Peyer's patch (tissue), 4 donors: ENCODE measurements at regions not wholly inside any gene's neighbourhood (a gene's known extent, or its start where the extent isn't known, plus 50 kb on each side); places are given as distances from the start of the nearest gene placed in this dataset.

Experiments
- DNase-seq, 3 donors: peaks; one replicate each; pipeline ENCODE4 v3.0.0-alpha.2; 2017 to 2019
- H3K27ac ChIP-seq, 4 donors: fragments of 200-600 bp; sonication (generic); one replicate each; pipeline ENCODE4 v1.5.1; 2016 to 2019
- H3K27me3 ChIP-seq, 2 donors: fragments of 200-600 bp; sonication (generic); one replicate each; pipeline ENCODE4 v1.5.1; 2019
- H3K36me3 ChIP-seq, 3 donors: fragments of 200-600 bp; sonication (generic); one replicate each; pipeline ENCODE4 v1.5.1; 2016 to 2019
- H3K4me1 ChIP-seq, 4 donors: fragments of 200-600 bp; sonication (generic); one replicate each; pipeline ENCODE4 v1.5.1; 2016 to 2019
- H3K4me3 ChIP-seq, 4 donors: fragments of 200-600 bp; sonication (generic); 1 replicate in 3 of 4; 2 replicates in 1 of 4; pipeline ENCODE4 v1.5.1; 2016 to 2019; ENCODE audit warnings: mild to moderate bottlenecking in 1 of 4
- H3K9me3 ChIP-seq, 4 donors: fragments of 200-600 bp; sonication (generic); one replicate each; pipeline ENCODE4 v1.5.1; 2016 to 2019; ENCODE audit warnings: mild to moderate bottlenecking in 1 of 4
- CTCF ChIP-seq, 6 experiments: fragments of 450-650 bp in 4 of 6; fragments of 200-600 bp in 2 of 6; sonication (generic) in 1 of 6; IDR thresholded peaks; one replicate each; pipeline ENCODE4 v1.5.1; 2017 to 2019; ENCODE audit warnings: antibody characterized with exemption in 6 of 6, mild to moderate bottlenecking in 3 of 6, moderate library complexity in 1 of 6
- POLR2A ChIP-seq, 2 donors: fragments of 450-650 bp; IDR thresholded peaks; one replicate each; pipeline ENCODE4 v1.5.1; 2017; ENCODE audit warnings: antibody characterized with exemption in 2 of 2, mild to moderate bottlenecking in 2 of 2, moderate library complexity in 2 of 2

DNA sequence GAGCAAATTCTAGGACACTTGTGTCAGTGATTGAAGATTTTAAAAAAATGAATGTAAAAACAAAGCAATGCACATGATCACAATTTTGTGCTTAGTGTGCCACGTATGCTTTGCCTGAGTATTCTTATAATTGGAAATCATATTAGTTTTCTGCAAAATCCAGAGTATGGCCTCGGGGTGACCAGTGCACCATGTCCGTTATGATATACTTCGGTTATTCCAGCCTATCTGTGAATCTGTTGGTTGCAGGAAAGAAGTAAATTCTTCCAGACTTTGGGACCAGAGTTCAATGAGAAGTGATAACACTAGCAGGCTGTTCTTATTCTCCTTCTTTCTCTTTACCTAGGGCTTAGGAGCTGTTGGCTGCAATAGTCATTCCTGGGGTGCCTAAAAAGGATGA is 152.0 kb upstream of the TMC3 start:
- Histone ChIP-seq H3K27ac (no peak overlapping the region), H3K4me1 (no peaks in the 10 kb centered on the region), H3K27me3 (no peaks in the 10 kb centered on the region), H3K9me3 (no peaks in the 10 kb centered on the region), H3K4me3 (no peak overlapping the region), H3K36me3 (no peaks in the 10 kb centered on the region)
- no peak for DNase-seq
- TF ChIP-seq CTCF (IDR thresholded peaks at IDR 0.05) (no peak), POLR2A (IDR thresholded peaks at IDR 0.05) (no peak)

- Histone ChIP-seq H3K27me3 (no peaks in the 10 kb centered on the region), H3K4me1 (no peaks in the 10 kb centered on the region), H3K36me3 (no peaks in the 10 kb centered on the region), H3K9me3 (no peaks in the 10 kb centered on the region), H3K27ac (no peak overlapping the region), H3K4me3 (no peak overlapping the region)
- DNase-seq: no peak
- TF ChIP-seq POLR2A (IDR thresholded peaks at IDR 0.05) (no peak), CTCF (IDR thresholded peaks at IDR 0.05) (no peak)
Measured at GRCh38 chr15:81524496-81524895, 150.5 kb upstream of the TMC3 start.

DNA sequence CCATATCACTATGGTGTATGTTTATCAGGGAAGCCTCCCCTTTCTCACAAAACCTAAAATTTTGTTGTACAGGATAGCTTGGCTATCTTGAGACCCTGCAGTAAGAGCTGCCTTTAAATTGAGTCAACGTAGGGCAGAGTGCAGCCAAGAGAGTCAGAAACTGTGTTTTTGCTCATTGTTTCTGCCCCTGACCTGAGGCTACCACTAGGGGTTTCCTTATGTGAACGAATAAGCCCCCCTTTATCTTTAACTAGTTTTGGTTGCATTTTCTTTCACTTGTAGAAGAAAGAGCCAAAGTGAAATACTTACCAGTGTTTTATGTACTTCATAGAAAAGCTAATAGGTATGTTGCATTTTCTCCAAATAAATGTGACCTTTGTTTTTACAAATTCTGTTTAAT is 149.9 kb upstream of the TMC3 start:
- H3K27me3 ChIP-seq: no peaks in the 10 kb centered on the region
- H3K4me1 ChIP-seq: no peaks in the 10 kb centered on the region
- no peaks in the 10 kb centered on the region for H3K9me3 ChIP-seq
- H3K27ac ChIP-seq: no peak overlapping the region
- no peaks in the 10 kb centered on the region for H3K36me3 ChIP-seq
- TF ChIP-seq CTCF (IDR thresholded peaks at IDR 0.05) (no peak), POLR2A (IDR thresholded peaks at IDR 0.05) (no peak)
- no peak for DNase-seq
- no peak overlapping the region for H3K4me3 ChIP-seq

GRCh38 chr15:81520480-81520879 is 146.5 kb upstream of the TMC3 start:
- H3K9me3 ChIP-seq: no peaks in the 10 kb centered on the region
- DNase-seq: no peak
- H3K36me3 ChIP-seq: no peaks in the 10 kb centered on the region
- H3K4me3 ChIP-seq: no peak overlapping the region
- no peaks in the 10 kb centered on the region for H3K4me1 ChIP-seq
- H3K27ac ChIP-seq: no peak overlapping the region
- TF ChIP-seq POLR2A (IDR thresholded peaks at IDR 0.05) (no peak), CTCF (IDR thresholded peaks at IDR 0.05) (no peak)
- no peaks in the 10 kb centered on the region for H3K27me3 ChIP-seq

DNA sequence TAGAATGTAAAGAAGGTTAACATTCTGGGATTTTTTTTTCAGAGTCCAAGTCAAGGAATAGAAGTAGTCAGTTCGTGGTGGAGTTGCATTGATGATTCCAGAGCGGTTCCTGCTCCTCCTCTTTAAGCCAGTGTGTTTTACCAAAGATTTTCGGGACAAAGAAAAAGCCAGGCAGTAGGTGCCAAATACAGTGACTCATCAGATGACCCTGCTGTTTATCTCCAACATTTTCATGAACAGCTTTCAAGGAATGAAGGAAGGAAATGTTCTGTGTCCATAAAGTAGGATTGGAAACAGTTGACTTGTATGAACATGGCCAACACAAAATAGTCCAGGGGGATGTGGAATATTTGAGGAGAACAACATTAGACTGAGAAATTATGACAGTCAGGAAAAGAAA is 142.4 kb upstream of the TMC3 start:
- H3K27ac ChIP-seq: no peak overlapping the region
- no peaks in the 10 kb centered on the region for H3K27me3 ChIP-seq
- H3K4me3 ChIP-seq: no peak overlapping the region
- H3K36me3 ChIP-seq: no peaks in the 10 kb centered on the region
- no peaks in the 10 kb centered on the region for H3K9me3 ChIP-seq
- DNase-seq: no peak
- no peaks in the 10 kb centered on the region for H3K4me1 ChIP-seq
- TF ChIP-seq POLR2A (IDR thresholded peaks at IDR 0.05): no peak
- TF ChIP-seq CTCF (IDR thresholded peaks at IDR 0.05): no peak

- no peak for DNase-seq
- Histone ChIP-seq H3K4me3 (no peak overlapping the region), H3K9me3 (no peaks in the 10 kb centered on the region), H3K36me3 (no peaks in the 10 kb centered on the region), H3K4me1 (no peaks in the 10 kb centered on the region), H3K27me3 (no peaks in the 10 kb centered on the region), H3K27ac (no peak overlapping the region)
- TF ChIP-seq POLR2A (IDR thresholded peaks at IDR 0.05) (no peak), CTCF (IDR thresholded peaks at IDR 0.05) (no peak)
Measured at GRCh38 chr15:81516012-81516411, 142.0 kb upstream of the TMC3 start.
